Effector memory CD4-positive, alpha-beta T cell (primary cell): ENCODE measurements at regions not wholly inside any gene's neighbourhood (a gene's known extent, or its start where the extent isn't known, plus 50 kb on each side); places are given as distances from the start of the nearest gene placed in this dataset.

Experiments
- DNase-seq, 3 donors: peaks; one replicate each; pipeline ENCODE4 v3.0.0-alpha.2; 2020
- H3K27ac ChIP-seq: 2 replicates; pipeline ENCODE4 v1.7.0; 2013; ENCODE audit warnings: mild to moderate bottlenecking, low read length, moderate library complexity; ENCODE audit not compliant: insufficient read depth, poor library complexity, severe bottlenecking
- H3K27me3 ChIP-seq: replicated peaks from 2 replicates; pipeline ENCODE4 v1.7.0; 2013; ENCODE audit warnings: mild to moderate bottlenecking, low read length; ENCODE audit not compliant: insufficient read depth, control insufficient read depth, poor library complexity, severe bottlenecking
- H3K36me3 ChIP-seq: 2 replicates; pipeline ENCODE4 v1.7.0; 2013; ENCODE audit warnings: mild to moderate bottlenecking, low read length, moderate library complexity; ENCODE audit not compliant: control insufficient read depth, insufficient read depth
- H3K4me1 ChIP-seq: 2 replicates; pipeline ENCODE4 v1.7.0; 2013; ENCODE audit warnings: low read length, mild to moderate bottlenecking; ENCODE audit not compliant: control insufficient read depth, insufficient read depth, poor library complexity, severe bottlenecking
- H3K4me3 ChIP-seq: 2 replicates; pipeline ENCODE4 v1.7.0; 2013; ENCODE audit warnings: low read length, low read depth, mild to moderate bottlenecking; ENCODE audit not compliant: insufficient read depth, poor library complexity, severe bottlenecking
- H3K9me3 ChIP-seq: 2 replicates; pipeline ENCODE4 v1.7.0; 2013; ENCODE audit warnings: mild to moderate bottlenecking, low read length, moderate library complexity; ENCODE audit not compliant: control insufficient read depth

DNA sequence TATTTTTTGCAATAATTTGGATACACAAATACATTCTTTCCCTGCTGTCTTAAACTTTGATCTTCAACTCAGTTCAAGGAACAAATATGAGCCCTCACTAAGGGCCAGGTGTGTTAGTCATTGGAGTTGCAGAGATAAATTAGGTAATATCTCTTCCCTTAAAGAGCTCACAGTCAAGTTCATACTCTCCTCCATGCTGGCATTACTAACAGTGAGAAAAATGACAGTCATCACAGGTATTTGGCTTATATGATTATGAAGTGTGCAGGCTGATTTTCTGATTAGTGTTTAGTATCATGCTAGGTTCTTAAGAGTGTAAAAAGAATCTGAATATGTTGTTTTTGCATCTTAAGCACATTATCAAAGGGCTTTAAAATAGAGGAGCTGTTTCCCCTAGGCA is 594.7 kb downstream of the CCER1 start:
- no peak for DNase-seq
- Histone ChIP-seq H3K4me3 (no peak overlapping the region), H3K27me3 (no peaks in the 10 kb centered on the region), H3K9me3 (no peaks in the 10 kb centered on the region), H3K27ac (no peak overlapping the region), H3K4me1 (no peaks in the 10 kb centered on the region), H3K36me3 (no peaks in the 10 kb centered on the region)

DNA sequence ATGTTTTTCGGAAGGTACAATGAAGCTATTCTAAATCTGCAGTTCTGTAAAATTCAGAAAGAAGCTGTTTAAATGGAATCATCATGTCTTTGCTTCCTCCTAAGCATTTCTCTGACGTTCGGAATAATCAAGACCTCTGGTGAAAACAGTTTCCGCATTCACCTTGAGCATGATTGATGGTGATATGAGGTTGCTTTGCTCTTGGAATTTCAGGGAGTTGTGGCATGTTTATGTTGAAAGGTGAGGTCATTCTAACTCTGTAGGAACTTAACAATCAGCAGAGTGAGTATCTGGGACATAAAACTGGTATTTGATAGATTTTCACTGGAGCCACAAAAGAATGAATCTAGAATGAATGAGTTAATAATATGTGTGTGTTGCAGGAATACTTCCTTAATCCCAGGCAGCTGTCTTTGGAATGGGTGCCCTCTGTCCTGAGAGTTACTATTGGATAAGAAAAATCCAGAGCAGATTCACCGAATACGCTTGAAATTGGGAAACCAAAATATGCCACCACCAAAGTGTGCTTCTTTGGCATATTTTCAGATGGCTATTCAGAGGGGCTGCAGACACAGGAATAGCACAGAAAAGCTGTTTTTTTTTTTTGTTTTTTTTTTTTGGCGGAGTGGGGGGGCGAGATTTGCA is 599.1 kb downstream of the CCER1 start:
- no peak overlapping the region for H3K27ac ChIP-seq
- H3K27me3 ChIP-seq = no peaks in the 10 kb centered on the region
- H3K4me3 ChIP-seq = no peak overlapping the region
- no peaks in the 10 kb centered on the region for H3K9me3 ChIP-seq
- DNase-seq = no peak
- H3K4me1 ChIP-seq = no peaks in the 10 kb centered on the region
- no peaks in the 10 kb centered on the region for H3K36me3 ChIP-seq

DNA sequence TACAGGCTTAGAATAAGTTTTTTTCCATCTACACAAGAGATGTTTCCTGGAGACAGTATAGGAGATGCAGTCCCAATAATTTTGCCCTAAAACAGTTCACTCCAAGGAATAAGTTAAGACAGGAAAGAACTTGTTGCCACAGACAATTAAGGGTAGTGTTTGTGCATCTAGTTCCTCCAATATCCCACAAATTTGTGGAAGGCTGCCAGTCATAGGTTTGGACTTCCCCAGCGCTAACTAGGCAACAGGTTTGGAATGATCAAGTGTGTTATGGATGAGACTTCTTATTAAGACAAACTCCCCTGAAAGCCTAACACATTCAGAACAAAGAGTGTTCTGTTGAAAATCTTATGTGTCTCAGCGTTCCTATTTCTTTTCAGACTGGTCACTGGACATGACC is 611.0 kb downstream of the CCER1 start:
- Histone ChIP-seq H3K9me3 (no peaks in the 10 kb centered on the region), H3K27ac (no peak overlapping the region), H3K4me3 (no peak overlapping the region), H3K4me1 (no peaks in the 10 kb centered on the region), H3K36me3 (no peaks in the 10 kb centered on the region), H3K27me3 (no peaks in the 10 kb centered on the region)
- no peak for DNase-seq

DNA sequence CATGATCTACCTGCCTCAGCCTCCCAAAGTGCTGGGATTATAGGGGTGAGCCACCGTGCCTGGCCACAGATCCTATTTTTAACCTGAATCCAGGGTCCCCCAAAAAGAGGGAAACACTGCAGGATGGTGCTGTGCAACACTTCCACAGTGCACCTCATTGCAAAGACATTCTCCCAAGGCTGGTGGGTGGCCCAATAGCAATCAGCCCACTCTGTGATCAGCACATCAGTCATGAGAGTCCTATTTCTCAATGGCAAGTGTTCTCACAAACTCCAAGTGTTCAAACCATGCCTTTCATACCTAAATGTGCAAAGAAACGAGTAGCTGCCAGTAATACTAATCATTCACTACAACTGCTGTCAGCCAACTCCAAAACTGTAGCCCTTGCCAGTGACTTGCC is 612.9 kb downstream of the CCER1 start:
- H3K4me3 ChIP-seq = no peak overlapping the region
- H3K9me3 ChIP-seq = no peaks in the 10 kb centered on the region
- H3K27ac ChIP-seq = no peak overlapping the region
- no peaks in the 10 kb centered on the region for H3K27me3 ChIP-seq
- no peak for DNase-seq
- no peaks in the 10 kb centered on the region for H3K4me1 ChIP-seq
- H3K36me3 ChIP-seq = no peaks in the 10 kb centered on the region

DNA sequence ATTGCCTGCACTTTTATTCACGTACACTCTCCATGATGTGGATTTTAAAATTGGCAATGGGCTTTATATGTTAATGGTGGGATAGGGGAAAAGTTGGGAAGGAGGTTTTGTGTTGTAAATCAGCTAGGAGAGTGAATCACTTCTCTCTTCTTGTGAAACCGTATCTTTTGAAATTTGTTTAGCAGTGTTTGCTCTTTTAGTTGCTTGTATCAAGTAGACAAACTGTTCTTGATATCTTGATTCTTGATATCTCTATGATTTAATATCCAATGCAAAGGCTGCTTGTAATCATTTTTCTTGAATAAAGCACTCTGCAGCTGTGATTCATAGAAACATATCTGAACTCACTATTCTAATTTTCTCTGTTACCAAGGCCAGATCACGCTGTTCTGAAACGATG is 615.1 kb downstream of the CCER1 start:
- no peaks in the 10 kb centered on the region for H3K36me3 ChIP-seq
- no peaks in the 10 kb centered on the region for H3K27me3 ChIP-seq
- no peaks in the 10 kb centered on the region for H3K4me1 ChIP-seq
- H3K27ac ChIP-seq = no peak overlapping the region
- no peak overlapping the region for H3K4me3 ChIP-seq
- no peaks in the 10 kb centered on the region for H3K9me3 ChIP-seq
- no peak for DNase-seq

DNA sequence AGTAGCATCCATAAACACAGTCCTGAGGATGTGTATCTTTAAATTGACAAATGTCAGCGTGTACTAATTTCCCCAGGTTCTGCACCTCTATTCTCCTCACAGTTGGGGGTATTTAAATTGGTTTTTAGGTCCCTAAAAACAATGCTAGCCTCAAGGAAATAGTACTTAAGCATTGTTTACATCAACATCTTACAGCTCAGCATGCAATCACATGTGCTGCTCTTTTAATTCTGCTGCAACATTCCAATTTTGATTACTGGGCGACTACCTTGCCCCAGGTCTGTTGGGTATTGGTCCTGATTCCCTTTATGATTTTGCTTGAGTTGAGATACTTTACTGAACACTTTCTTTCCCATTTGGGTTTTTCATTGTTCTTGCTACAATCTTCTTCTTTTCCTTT is 616.6 kb downstream of the CCER1 start:
- no peaks in the 10 kb centered on the region for H3K9me3 ChIP-seq
- H3K27ac ChIP-seq = no peak overlapping the region
- H3K27me3 ChIP-seq = no peaks in the 10 kb centered on the region
- no peak for DNase-seq
- no peaks in the 10 kb centered on the region for H3K4me1 ChIP-seq
- no peak overlapping the region for H3K4me3 ChIP-seq
- no peaks in the 10 kb centered on the region for H3K36me3 ChIP-seq

DNA sequence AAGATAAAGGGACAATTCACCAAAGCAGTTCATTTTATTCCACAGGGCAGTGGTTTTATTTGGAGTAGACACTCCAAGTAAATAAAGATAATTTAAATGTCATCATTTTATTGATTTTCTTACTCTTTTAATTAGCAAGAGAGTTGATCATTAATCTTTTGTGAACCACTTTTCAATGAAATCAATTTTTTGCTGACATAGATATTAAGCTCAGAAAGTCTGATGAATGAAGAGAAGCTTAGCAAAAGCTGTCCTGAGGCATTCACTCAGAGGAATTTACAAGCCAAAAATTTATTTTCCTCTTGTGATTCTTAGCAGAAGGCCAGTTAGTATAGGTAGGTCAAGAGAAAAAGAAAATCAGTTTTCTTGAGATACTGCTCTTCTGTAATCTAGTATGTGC is 618.0 kb downstream of the CCER1 start:
- Histone ChIP-seq H3K36me3 (no peaks in the 10 kb centered on the region), H3K27ac (no peak overlapping the region), H3K4me1 (no peaks in the 10 kb centered on the region), H3K4me3 (no peak overlapping the region), H3K27me3 (no peaks in the 10 kb centered on the region), H3K9me3 (no peaks in the 10 kb centered on the region)
- DNase-seq = no peak

DNA sequence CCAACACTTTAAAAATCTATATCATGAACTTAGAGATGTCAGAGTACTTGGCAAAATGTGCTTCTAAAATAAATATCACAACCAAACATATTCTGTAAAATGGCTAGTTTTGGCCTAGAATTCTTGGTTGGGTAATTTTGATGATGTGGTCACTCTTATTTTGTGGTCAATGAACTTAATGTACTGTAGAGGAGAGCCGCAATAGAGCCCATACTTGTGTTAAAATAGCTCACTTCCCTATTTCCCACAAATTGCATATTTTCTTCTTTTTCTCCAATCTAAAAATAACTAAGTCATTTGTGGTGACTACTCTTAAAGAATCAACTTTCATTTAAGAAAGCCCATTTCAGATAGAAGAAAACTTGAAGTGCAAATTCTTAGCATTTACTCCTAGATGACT is 619.4 kb downstream of the CCER1 start:
- Histone ChIP-seq H3K36me3 (no peaks in the 10 kb centered on the region), H3K4me1 (no peaks in the 10 kb centered on the region), H3K27ac (no peak overlapping the region), H3K9me3 (no peaks in the 10 kb centered on the region), H3K4me3 (no peak overlapping the region), H3K27me3 (no peaks in the 10 kb centered on the region)
- DNase-seq = no peak

DNA sequence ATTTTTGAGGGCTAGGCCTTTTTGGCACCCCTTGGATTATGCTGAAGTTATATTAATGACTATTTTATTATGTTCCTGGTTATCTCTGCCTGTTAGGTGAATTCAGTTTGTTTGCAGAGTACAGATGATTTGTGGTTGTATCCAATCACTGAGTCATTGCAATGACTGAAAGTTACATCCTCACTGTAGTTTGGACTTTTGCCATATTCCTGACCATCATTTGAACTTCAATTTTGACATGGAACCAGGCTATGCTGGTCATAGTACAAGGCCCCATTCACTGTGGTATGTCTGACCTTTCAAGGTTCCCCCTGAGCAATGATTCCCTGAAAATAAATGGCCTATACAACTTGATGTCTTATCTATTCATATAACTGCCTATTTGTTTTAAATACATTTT is 621.0 kb downstream of the CCER1 start:
- DNase-seq = no peak
- no peaks in the 10 kb centered on the region for H3K27me3 ChIP-seq
- H3K4me1 ChIP-seq = no peaks in the 10 kb centered on the region
- H3K36me3 ChIP-seq = no peaks in the 10 kb centered on the region
- no peak overlapping the region for H3K27ac ChIP-seq
- H3K9me3 ChIP-seq = no peaks in the 10 kb centered on the region
- H3K4me3 ChIP-seq = no peak overlapping the region

DNA sequence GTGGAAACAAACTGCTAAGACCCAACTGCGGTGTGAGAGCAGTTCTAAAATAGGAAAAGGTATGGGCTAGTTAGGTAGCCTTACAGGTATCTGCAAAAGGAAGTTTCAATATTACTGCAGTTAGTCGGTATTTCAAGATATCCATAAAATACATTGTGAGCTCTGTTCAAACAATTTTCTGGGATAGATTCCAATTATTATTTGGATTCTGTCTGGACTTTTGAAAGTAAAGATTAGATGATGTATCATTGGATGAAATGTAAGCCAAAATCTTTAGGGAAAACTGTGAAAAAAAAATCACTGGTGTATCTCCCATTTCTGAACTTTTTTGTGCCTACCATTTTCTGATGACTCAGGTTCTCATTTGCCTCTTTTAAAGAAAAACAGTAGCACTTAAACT is 621.6 kb downstream of the CCER1 start:
- no peak for DNase-seq
- Histone ChIP-seq H3K4me1 (no peaks in the 10 kb centered on the region), H3K27me3 (no peaks in the 10 kb centered on the region), H3K36me3 (no peaks in the 10 kb centered on the region), H3K4me3 (no peak overlapping the region), H3K27ac (no peak overlapping the region), H3K9me3 (no peaks in the 10 kb centered on the region)

DNA sequence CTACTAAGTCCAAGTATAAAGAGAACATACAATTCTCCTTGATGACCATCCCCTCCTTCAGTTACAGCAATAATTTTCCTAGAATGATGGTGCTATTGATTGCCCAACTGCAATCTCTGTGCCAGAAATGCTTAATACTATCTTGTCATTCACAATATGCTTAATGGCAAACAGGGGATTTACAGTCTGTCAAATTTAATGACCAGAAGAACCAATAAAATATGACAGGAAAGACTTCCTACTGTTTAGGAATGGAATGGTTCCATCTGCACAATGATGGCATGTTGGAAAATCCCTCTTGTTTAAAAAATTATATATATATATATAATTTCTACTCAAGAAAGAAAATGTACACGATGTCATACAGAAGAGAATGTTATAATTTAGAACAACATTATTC is 623.2 kb downstream of the CCER1 start:
- no peak for DNase-seq
- no peaks in the 10 kb centered on the region for H3K27me3 ChIP-seq
- no peak overlapping the region for H3K27ac ChIP-seq
- no peaks in the 10 kb centered on the region for H3K36me3 ChIP-seq
- no peak overlapping the region for H3K4me3 ChIP-seq
- H3K4me1 ChIP-seq = no peaks in the 10 kb centered on the region
- H3K9me3 ChIP-seq = no peaks in the 10 kb centered on the region
